HG03280 (cell line): ENCODE measurements at regions not wholly inside any gene's neighbourhood (a gene's known extent, or its start where the extent isn't known, plus 50 kb on each side); places are given as distances from the start of the nearest gene placed in this dataset.

Experiments used
- ATAC-seq: cut with Tn5 transposase; IDR thresholded peaks from one replicate; pipeline ENCODE4 v1.9.1; 2021; ENCODE audit warnings: mild to moderate bottlenecking, moderate library complexity; ENCODE audit not compliant: unreplicated experiment

GRCh38 chr5:6909901-6910300 is 196.7 kb downstream of the TENT4A start:
- ATAC-seq = no peak

- no peak for ATAC-seq
These were observed 197.7 kb downstream of the TENT4A start for GRCh38 chr5:6910950-6911349.

GRCh38 chr5:6914347-6914746 is 201.1 kb downstream of the TENT4A start:
- ATAC-seq = no peak

- no peak for ATAC-seq
These were observed 202.3 kb downstream of the TENT4A start for GRCh38 chr5:6915574-6915973.

GRCh38 chr5:6918255-6918654 is 205.0 kb downstream of the TENT4A start:
- no peak for ATAC-seq

- ATAC-seq = no peak
These were observed 207.5 kb downstream of the TENT4A start for GRCh38 chr5:6920628-6921256.

- no peak for ATAC-seq
These were observed 213.3 kb downstream of the TENT4A start for GRCh38 chr5:6926491-6927038.

GRCh38 chr5:6936031-6936430 is 222.8 kb downstream of the TENT4A start:
- ATAC-seq = no peak

- ATAC-seq = no peak
These were observed 224.4 kb downstream of the TENT4A start for GRCh38 chr5:6937677-6938076.

- ATAC-seq = no peak
These were observed 228.4 kb downstream of the TENT4A start for GRCh38 chr5:6941631-6942030.

GRCh38 chr5:6943197-6944112 is 230.2 kb downstream of the TENT4A start:
- no peak for ATAC-seq

- ATAC-seq = no peak
These were observed 235.3 kb downstream of the TENT4A start for GRCh38 chr5:6948562-6948961.

GRCh38 chr5:6949230-6949629 is 236.0 kb downstream of the TENT4A start:
- ATAC-seq = no peak

- ATAC-seq = no peak
These were observed 237.0 kb downstream of the TENT4A start for GRCh38 chr5:6950250-6950649.

GRCh38 chr5:6950860-6951259 is 237.6 kb downstream of the TENT4A start:
- no peak for ATAC-seq

- ATAC-seq = no peak
These were observed 247.9 kb downstream of the TENT4A start for GRCh38 chr5:6961123-6961522.

GRCh38 chr5:6961837-6962635 is 248.8 kb downstream of the TENT4A start:
- no peak for ATAC-seq

- no peak for ATAC-seq
These were observed 263.7 kb downstream of the TENT4A start for GRCh38 chr5:6976971-6977370.

GRCh38 chr5:6979061-6979460 is 265.8 kb downstream of the TENT4A start:
- no peak for ATAC-seq

- no peak for ATAC-seq
These were observed 276.0 kb downstream of the TENT4A start for GRCh38 chr5:6989230-6989629.

GRCh38 chr5:6994097-6994496 is 280.9 kb downstream of the TENT4A start:
- no peak for ATAC-seq
